GM23338 (cell line): ENCODE measurements at regions not wholly inside any gene's neighbourhood (a gene's known extent, or its start where the extent isn't known, plus 50 kb on each side); places are given as distances from the start of the nearest gene placed in this dataset.
"Not testable (repeated sequence)": the region's sequence is repeated elsewhere in the genome, so short reads cannot be mapped to it uniquely, and the experiment has no call there.

Experiments used
- ATAC-seq: fragments of 200-7000 bp; cut with Tn5 transposase; 3 replicates; pipeline ENCODE4 v1.9.1; 2020
- DNase-seq: peaks from one replicate; pipeline ENCODE4 v3.0.0-alpha.2; 2015; ENCODE audit warnings: low spot score
- H2AFZ ChIP-seq: fragments of 200-600 bp; sonication (generic); 2 replicates; pipeline ENCODE4 v1.8.0; 2016; ENCODE audit warnings: antibody characterized with exemption, mild to moderate bottlenecking, moderate library complexity
- H3F3A ChIP-seq: fragments of 200-600 bp; sonication (generic); replicated peaks from 2 replicates; pipeline ENCODE4 v1.8.0; 2017; ENCODE audit warnings: antibody characterized with exemption, mixed run types, low read depth
- H3K27ac ChIP-seq: fragments of 200-600 bp; sonication (generic); 2 replicates; pipeline ENCODE4 v1.6.1; 2016; ENCODE audit warnings: low read depth
- H3K27me3 ChIP-seq: fragments of 200-600 bp; sonication (generic); 2 replicates; pipeline ENCODE4 v1.8.0; 2016; ENCODE audit warnings: mild to moderate bottlenecking, mixed run types, moderate library complexity; ENCODE audit not compliant: insufficient read depth
- H3K36me3 ChIP-seq: fragments of 200-600 bp; sonication (generic); 2 replicates; pipeline ENCODE4 v1.8.0; 2016; ENCODE audit warnings: mild to moderate bottlenecking; ENCODE audit not compliant: insufficient read depth
- H3K4me1 ChIP-seq: fragments of 200-600 bp; sonication (generic); 2 replicates; pipeline ENCODE4 v1.8.0; 2016; ENCODE audit warnings: mild to moderate bottlenecking, moderate library complexity; ENCODE audit not compliant: insufficient read depth
- H3K4me2 ChIP-seq: fragments of 200-600 bp; sonication (generic); 2 replicates; pipeline ENCODE4 v1.7.1; 2017; ENCODE audit warnings: mixed run types
- H3K4me3 ChIP-seq: fragments of 200-600 bp; sonication (generic); 2 replicates; pipeline ENCODE4 v1.6.1; 2016; ENCODE audit warnings: mixed run types
- H3K79me2 ChIP-seq: fragments of 200-600 bp; sonication (generic); replicated peaks from 2 replicates; pipeline ENCODE4 v1.8.0; 2017; ENCODE audit warnings: mild to moderate bottlenecking; ENCODE audit not compliant: insufficient read depth
- H3K9me2 ChIP-seq: fragments of 200-600 bp; sonication (generic); 2 replicates; pipeline ENCODE4 v1.8.0; 2017; ENCODE audit not compliant: insufficient read depth
- H4K20me1 ChIP-seq: fragments of 200-600 bp; sonication (generic); replicated peaks from 2 replicates; pipeline ENCODE4 v1.8.0; 2017; ENCODE audit warnings: mild to moderate bottlenecking; ENCODE audit not compliant: insufficient read depth
- H3K27ac Mint-ChIP-seq: 2 replicates; pipeline ENCODE4 v1.8.0; 2020; ENCODE audit warnings: inconsistent platforms, mild to moderate bottlenecking, moderate library complexity, mixed read lengths
- H3K27me3 Mint-ChIP-seq: 3 replicates; pipeline ENCODE4 v1.8.0; 2022; ENCODE audit warnings: low read depth, mild to moderate bottlenecking, moderate library complexity, mixed read lengths, inconsistent platforms; ENCODE audit not compliant: insufficient read depth, poor library complexity
- H3K36me3 Mint-ChIP-seq: 3 replicates; pipeline ENCODE4 v1.8.0; 2021; ENCODE audit warnings: low read depth, mild to moderate bottlenecking, inconsistent platforms, moderate library complexity, mixed read lengths
- H3K4me1 Mint-ChIP-seq: 3 replicates; pipeline ENCODE4 v1.8.0; 2020; ENCODE audit warnings: mild to moderate bottlenecking, inconsistent platforms, mixed read lengths
- H3K4me3 Mint-ChIP-seq: 3 replicates; pipeline ENCODE4 v1.8.0; 2021; ENCODE audit warnings: moderate library complexity, mild to moderate bottlenecking, inconsistent platforms, mixed read lengths
- H3K9me3 Mint-ChIP-seq: 3 replicates; pipeline ENCODE4 v1.8.0; 2020; ENCODE audit warnings: moderate library complexity, mild to moderate bottlenecking, inconsistent platforms, mixed read lengths
- ZNF462 ChIP-seq: fragments of 250-450 bp; sonication (Bioruptor Pico); IDR thresholded peaks from 2 replicates; pipeline ENCODE4 v1.5.0; 2020; ENCODE audit warnings: mild to moderate bottlenecking, moderate library complexity

GRCh38 chr7:76879733-76880288, 152.3 kb downstream of the SPDYE17 start:
- not testable (repeated sequence) for H2AFZ ChIP-seq, H3K4me3 ChIP-seq, H3K27ac Mint-ChIP-seq, H3K27ac ChIP-seq, H3K27me3 ChIP-seq, H3F3A ChIP-seq, H3K4me1 ChIP-seq, H3K79me2 ChIP-seq, H3K27me3 Mint-ChIP-seq, H3K4me3 Mint-ChIP-seq, H3K9me2 ChIP-seq, H4K20me1 ChIP-seq, ATAC-seq, H3K4me2 ChIP-seq, H3K9me3 Mint-ChIP-seq, DNase-seq, H3K36me3 ChIP-seq, H3K36me3 Mint-ChIP-seq
- peaks cover 15% of the 10 kb centered on the region for H3K4me1 Mint-ChIP-seq

GRCh38 chr7:76875760-76876159, 156.4 kb downstream of the SPDYE17 start:
- H2AFZ ChIP-seq, result not testable (repeated sequence)
- peak; percentile 61 for ATAC-seq
- peak; percentile 33; the same call in 1 of the 2 replicates for TF ChIP-seq ZNF462 (CRISPR knock-in tag)

GRCh38 chr7:76870504-76870808, 161.7 kb downstream of the SPDYE17 start:
- not testable (repeated sequence) for H3F3A ChIP-seq, H3K9me2 ChIP-seq, H2AFZ ChIP-seq, H3K4me3 ChIP-seq, DNase-seq, H4K20me1 ChIP-seq, ATAC-seq, H3K27me3 Mint-ChIP-seq, H3K27ac Mint-ChIP-seq, H3K4me1 ChIP-seq, H3K4me3 Mint-ChIP-seq, H3K9me3 Mint-ChIP-seq, H3K27ac ChIP-seq, H3K36me3 ChIP-seq, H3K36me3 Mint-ChIP-seq, H3K27me3 ChIP-seq, H3K79me2 ChIP-seq, H3K4me2 ChIP-seq
- peaks cover 11% of the 10 kb centered on the region; the same call in 2 of the 3 replicates for H3K4me1 Mint-ChIP-seq

More at GRCh38 chr7:76875760-76876159, 156.4 kb downstream of the SPDYE17 start:
- H3K4me3 Mint-ChIP-seq, H3K4me2 ChIP-seq, H3K36me3 ChIP-seq, H3K27ac ChIP-seq, H3K9me3 Mint-ChIP-seq, H3F3A ChIP-seq, DNase-seq, H3K4me1 ChIP-seq, H3K79me2 ChIP-seq, H3K27me3 ChIP-seq, H3K36me3 Mint-ChIP-seq, H3K9me2 ChIP-seq, H3K27me3 Mint-ChIP-seq, H4K20me1 ChIP-seq, H3K4me1 Mint-ChIP-seq, H3K27ac Mint-ChIP-seq, H3K4me3 ChIP-seq: not testable (repeated sequence)

- ATAC-seq, H3K4me1 Mint-ChIP-seq, H3K36me3 Mint-ChIP-seq: not testable (repeated sequence)
Observed at GRCh38 chr7:76867364-76867889, 164.7 kb downstream of the SPDYE17 start.

More at GRCh38 chr7:76867364-76867889, 164.7 kb downstream of the SPDYE17 start:
- DNase-seq, H3K4me1 ChIP-seq, H3K27ac Mint-ChIP-seq, H3K4me3 ChIP-seq, H4K20me1 ChIP-seq, H2AFZ ChIP-seq, H3K27ac ChIP-seq, H3K9me2 ChIP-seq, H3K79me2 ChIP-seq, H3K27me3 ChIP-seq, H3K4me2 ChIP-seq, H3K36me3 ChIP-seq, H3K4me3 Mint-ChIP-seq, H3K9me3 Mint-ChIP-seq, H3K27me3 Mint-ChIP-seq, H3F3A ChIP-seq: not testable (repeated sequence)
